Left renal cortex interstitium (tissue), 4 donors: ENCODE measurements at regions not wholly inside any gene's neighbourhood (a gene's known extent, or its start where the extent isn't known, plus 50 kb on each side); places are given as distances from the start of the nearest gene placed in this dataset.
"Not testable (repeated sequence)": the region's sequence is repeated elsewhere in the genome, so short reads cannot be mapped to it uniquely, and the experiment has no call there.

Source experiments
- DNase-seq, 4 donors: peaks; one replicate each; pipeline ENCODE4 v3.0.0-alpha.2; 2013; ENCODE audit warnings: low read depth in 4 of 4, low spot score in 2 of 4, missing footprints in 1 of 4

DNA sequence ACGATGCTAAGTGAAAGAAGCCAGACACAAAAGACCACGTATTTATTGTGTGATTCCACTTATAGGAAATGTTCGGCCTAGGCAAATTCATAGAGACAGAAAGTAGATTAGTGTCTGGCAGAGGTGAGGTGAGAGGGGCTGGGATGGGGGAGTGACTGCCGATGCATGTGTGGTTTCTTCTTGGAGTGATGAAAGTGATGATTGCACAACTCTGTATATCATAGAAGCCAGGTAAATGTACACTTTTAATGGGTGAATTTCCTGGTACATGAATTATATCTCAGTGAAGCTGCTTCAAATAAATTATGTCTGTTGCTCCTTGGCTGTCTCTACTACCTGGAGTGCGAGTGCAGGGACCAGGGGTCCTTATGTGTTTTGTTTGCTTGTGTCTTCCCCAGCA lies 76.2 kb upstream of the PTCH1 start:
- no peak for DNase-seq

DNA sequence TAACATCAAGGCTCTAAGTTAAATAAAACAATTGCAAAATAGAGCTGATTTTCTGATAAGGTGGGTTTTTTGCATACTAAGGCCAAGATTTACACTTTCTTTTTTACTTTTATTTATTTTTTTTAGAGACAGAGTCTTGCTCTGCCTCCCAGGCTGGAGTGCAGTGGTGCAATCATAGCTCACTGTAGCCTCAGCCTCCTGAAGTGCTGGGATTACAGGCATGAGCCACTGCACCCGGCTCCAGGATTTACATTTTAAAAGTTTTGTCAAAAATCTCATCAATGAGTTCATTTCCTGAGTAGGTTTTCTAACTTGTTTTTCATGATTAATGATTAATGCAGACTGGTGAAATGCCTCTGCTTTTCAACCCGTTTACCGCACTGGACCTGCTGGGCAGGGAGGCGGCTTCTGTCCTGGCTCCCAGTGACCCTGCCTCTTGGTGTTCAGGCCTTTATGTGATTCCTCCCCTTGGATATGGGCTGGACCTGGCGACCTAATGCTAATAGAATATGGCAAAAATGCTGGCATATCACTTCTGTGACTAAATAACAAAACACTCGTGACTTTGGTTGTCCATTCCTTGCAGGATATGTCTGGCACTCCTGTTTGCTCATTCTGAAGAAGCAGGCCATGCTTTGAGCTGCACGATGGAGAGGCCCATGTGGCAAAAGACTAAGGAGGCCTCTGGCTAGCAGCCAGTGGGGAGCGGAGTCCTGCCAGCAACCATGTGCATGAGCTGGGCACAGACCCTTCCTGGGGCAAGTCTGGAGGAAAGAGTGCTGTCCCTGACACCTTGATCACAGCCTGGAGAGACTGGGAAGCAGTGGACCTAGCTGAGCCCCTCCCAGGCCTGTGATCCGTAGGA lies 72.2 kb upstream of the PTCH1 start:
- DNase-seq = no peak

DNA sequence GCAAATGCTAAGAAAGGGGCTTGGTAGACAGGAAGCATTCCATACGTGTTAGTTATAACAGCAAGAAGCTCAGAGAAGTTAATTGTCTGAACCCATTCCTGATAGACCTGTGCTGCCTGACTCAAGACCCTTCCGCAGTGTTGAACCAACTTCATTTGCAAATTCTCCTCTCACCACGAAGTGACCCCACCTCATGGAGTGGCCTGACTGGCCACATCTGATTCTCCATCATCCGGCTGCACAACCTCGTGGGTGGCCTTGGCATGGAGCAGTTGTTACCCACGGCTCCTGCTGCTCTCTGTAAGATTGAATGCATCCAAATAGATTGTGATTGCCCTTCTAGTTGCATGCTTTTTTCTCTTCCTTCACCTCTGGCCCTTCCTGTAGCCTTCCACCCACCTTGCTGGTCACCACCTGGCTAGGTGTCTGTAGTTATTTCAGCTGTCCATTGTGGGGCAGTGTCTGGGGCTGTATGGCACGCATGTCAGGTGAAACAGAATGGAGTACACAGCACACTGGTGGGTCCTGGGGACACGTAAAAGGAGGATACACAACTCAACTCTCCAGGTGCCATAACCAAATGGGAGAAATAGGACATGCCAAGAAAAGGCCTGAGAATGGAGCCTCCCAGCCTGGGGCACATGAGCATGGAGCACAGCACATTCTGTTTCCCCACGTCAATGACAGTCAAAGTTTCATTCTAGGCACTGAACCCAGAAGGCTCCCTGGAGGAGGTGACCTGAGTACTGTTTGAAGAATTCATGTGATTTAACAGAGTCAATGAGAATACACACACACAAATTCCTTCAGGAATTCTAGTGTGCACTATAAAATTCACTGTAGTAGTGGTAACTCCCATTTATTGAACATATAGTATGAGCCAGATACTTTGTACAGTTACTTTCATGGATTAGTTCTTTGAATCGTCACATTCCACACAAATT lies 70.5 kb upstream of the PTCH1 start:
- no peak for DNase-seq

DNA sequence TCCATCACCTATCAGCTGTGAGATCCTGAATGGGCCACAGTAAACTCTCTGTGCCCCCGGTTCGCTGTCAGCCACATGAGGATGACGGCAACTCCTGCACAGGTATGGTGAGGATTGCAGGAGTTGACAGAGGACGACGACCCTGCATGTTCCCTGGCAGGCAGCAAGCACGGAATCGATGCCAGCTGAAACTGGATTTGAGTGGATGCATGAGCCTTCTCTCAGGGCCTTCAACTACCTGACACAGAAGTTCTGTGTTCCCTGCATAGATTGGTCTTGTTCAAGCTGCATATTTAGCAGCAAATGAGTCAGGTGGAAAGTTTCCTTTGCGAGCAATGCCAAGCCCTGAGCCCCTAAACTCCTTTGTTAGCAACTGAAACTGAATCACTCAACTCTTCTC lies 69.6 kb upstream of the PTCH1 start:
- DNase-seq = no peak

DNA sequence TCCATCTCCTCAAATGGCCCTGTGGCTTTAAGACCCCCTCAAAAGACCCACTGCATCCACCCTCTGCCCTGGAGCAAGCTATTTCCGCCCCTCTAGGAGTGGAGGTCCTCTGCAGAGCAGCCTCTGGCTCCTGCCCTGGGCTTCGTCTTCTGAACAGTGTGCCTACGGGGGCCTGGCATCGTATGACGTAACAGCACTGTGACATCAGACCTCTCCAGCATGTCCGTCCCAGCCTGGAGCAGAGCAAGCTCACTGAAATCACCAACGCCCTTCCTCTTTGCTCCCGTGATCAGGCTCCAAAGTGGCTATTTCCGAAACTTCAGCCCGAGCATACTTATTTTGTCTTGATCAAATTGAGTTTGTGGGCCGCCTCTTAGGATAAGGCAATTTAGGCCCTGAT lies 69.1 kb upstream of the PTCH1 start:
- no peak for DNase-seq

DNA sequence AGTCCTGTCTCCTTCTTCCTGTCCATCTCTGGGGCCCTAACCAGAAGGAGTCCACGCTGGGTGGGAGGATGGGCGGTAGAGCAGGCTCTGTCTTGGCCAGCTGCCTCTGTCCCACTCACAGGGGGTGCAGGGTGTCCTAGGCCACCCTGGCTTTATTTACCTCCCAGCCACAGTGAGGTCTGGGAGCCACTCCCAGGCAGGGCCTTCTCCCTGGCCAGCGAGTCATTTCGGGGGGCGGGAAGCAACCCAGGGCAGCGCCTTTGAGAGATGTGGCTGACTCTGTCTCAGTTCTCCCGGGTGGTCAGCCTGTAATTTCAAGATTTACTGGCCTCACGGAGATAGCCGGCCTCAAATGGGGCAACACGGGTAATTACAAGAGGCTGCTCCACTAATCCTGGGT lies 67.4 kb upstream of the PTCH1 start:
- DNase-seq = no peak

DNA sequence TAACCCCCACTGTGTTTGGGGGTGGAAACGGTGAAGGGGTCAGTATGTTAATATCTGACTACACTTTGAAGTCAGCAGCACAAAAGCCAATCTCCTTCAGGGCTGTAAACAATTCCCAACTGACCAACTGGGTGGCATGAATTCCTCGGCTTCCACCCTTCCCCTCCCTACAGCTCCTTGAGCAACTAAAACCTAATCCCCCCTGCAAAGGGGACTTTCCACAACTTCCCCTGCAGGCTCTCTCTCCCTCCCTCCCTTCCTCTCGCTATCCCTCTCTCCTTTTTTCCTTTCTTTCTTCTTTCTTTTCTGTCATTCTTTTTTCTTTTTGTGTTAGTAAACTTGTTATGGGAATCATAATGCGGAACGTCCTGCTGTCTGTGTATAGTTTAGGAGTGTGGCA lies 65.1 kb upstream of the PTCH1 start:
- DNase-seq = no peak

DNA sequence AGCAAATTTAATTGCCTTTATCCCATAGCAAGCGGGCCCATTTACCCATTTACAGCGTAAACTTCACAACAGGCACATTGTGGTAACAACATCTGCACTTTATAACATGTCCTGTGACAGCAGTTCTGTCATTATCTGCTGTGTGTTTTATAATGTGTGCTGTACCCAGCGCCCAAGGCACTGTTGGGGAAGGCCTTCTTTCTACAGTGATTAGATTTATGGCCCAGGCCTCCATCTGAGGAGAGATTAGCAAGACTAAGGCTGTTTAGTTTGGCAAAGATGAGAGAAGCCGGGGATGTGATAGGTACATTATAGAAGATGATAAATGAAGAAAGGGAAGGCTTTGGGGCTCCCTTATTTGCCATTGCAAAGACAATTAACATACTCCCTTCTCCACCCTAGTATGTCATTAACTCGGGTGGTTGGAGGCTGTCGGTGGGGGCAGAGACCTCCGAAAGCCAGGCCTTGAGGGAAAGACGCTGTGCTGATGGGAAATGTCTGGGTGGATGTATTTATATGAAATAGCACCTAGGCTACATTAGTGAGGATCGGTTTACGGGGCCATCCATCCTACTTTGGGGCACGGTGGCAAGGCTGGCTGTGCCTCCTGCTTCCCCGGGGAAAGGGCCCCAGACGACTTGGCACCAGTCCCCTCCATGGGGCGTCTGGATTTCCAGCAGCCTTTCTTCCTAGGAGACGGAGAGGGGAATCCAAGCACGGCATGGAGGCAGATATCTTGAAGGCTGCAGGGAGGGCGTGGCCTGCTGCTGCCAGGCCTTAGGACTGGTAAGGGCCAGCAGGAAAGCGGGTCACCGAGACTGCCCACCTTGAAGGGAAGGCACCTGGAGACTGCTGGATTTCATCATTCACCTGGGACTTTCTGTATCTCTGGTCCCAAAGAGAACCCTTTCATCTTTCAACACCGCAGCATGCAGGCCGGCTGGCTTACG lies 64.3 kb upstream of the PTCH1 start:
- DNase-seq = no peak

DNA sequence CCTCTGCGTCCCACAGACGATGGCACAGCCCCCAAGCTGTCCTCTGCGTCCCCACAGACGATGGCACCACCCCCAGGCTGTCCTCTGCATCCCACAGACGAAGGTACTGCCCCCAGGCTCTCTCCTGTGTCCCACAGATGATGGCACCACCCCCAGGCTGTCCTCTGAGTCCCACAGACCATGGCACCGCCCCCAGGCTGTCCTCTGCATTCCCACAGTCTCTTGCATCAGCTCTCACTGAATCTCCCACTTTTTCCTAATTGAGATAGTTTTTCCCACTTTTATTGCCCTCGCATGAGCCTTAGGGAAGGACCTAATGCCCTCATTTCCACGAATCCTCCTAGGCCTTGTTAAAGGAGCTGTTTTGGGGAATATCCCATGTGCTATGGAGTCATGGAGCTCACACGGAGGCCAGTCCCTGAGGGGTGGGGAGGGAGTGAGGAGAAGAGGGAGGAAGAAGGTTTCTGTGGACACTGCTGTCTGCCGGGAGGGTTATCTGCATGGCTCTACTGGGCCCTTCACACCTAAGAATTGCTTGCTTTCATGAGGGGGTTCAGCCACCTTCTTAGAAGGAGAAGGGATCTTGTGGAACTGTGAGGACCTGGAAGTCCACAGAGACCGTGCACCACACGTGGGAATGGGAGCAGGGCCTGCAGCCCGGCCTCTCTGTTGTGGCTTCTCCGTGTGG lies 58.2 kb upstream of the PTCH1 start:
- no peak for DNase-seq

DNA sequence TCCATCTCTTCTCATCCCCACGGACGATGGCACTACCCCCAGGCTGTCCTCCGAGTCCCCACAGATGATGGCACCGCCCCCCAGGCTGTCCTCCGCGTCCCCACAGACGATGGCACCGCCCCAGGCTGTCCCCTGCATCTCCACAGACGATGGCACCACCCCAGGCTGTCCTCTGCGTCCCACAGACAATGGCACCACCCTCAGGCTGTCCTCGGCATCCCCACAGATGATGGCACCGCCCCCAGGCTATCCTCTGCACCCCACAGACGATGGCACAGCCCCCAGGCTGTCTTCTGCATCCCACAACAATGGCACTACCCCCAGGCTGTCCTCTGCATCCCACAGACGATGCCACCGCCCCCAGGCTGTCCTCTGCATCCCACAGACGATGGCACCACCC lies 57.4 kb upstream of the PTCH1 start:
- DNase-seq = no peak

DNA sequence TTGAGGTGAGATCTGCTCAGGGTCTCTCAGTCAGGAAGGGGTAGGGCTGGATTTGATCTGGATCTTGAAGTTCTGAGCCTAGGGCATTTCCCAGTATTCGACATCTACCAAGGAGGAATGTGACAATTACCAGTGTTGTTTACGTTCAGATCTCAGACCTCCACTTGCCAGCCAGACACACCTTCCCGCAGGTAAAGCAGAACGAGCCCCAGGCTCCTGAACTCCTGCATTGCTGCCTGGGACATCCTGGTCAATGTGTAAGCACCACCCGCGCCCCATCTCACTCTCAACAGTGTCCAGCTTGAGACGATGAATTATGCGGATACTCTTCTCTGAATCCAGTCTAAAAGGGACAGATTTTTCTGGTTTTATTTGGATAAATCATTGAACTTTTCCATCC lies 56.7 kb upstream of the PTCH1 start:
- no peak for DNase-seq

DNA sequence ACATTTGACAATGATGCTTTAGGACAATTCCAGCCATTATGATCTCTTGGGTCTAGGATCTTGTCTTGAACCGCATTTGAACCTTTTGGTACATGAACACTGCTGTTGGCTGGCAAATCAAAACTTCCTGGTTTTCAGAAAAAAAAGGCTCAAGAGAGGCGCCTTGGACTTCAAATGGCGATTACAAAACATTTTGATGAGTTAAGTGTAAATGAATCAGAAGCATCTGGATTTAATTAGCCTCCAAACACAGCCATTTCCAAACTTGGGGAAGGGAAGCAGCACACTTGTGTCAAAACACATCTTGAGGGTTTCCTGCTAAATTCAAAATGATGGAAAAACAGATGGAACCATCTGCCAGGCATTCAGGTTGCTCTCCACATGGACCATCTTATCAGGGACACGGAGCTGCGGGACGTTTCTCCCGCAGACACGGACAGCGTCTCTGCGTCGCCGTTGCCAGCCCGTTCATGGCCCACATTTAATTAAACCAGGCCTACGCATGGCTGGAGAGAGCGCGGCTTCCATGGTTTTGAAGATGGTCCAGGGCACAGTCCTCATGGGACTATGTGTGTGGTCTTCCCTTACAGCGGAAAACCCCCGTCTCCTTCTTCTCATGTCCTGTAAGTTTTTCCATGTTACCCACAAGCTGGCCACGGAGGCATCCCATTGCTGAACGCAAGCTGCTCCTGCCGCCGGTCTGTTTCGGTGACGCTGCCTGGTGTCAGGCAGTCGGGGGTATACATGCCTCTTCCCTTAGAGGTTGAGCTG lies 55.8 kb upstream of the PTCH1 start:
- no peak for DNase-seq

DNA sequence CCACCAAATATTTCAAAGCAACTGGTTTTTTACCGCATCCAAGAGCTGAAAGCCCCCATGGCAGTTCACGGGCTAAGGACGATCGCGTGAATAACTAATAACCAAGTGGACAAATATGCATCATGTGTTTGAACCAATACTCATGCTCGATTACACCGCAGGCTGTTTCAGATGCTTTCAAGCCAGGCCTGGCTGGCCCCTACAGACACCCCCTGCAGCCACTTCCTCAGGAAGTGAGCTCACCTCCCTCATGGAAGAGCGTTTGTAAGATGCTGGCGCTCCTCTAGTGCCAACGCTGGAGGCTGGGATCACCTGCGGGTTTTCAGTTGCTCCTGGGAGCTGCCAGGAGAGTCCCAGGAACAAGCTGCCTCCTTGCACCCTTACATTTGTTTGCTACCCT lies 53.9 kb upstream of the PTCH1 start:
- no peak for DNase-seq

DNA sequence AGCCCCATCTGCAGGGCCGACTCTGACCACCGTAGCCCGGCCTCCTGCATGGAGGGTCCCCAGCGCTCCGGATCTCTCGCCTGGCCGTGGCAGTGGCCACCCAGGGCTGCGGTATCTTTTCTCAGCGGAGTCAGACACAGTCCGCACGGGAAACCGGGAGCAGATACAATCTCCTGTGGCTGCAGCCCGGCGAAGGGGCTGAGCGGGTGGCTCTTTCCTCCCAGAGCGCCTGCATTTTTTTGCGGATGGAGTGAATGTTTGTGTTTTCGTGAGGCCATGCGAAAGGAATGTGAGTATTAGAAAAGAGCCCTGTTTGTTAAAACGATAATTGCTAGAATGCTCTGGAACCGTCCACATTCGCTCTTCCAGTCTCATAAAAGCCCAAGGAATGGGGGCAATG lies 53.4 kb upstream of the PTCH1 start:
- DNase-seq = no peak

DNA sequence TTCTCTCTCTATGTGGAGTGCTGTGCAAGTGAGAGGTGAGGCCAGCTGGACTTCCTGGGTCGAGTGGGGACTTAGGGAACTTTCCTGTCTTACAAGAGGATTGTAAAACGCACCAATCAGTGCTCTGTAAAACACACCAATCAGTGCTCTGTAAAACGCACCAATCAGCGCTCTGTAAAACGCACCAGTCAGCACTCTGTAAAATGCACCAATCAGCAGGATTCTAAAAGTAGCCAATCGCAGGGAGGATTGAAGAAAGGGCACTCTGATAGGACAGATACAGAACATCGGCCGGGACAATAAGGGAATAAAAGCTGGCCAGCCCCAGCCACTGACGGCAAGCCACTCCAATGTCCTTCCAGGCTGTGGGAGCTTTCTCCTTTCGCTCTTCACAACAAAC lies 52.0 kb upstream of the PTCH1 start:
- DNase-seq = not testable (repeated sequence)
